Thymus (tissue), 11 donors: ENCODE measurements at regions not wholly inside any gene's neighbourhood (a gene's known extent, or its start where the extent isn't known, plus 50 kb on each side); places are given as distances from the start of the nearest gene placed in this dataset.

Experiments used
- DNase-seq, 9 donors: peaks; one replicate each; pipeline ENCODE4 v3.0.0-alpha.2; 2013; ENCODE audit warnings: low spot score in 9 of 9, low read depth in 6 of 9, missing footprints in 1 of 9
- H3K27ac ChIP-seq, 2 donors: one replicate each; pipeline ENCODE4 v1.5.1; 2013; ENCODE audit warnings: control low read depth in 1 of 2, low read depth in 1 of 2, low read length in 1 of 2, mild to moderate bottlenecking in 1 of 2, moderate library complexity in 1 of 2
- H3K27me3 ChIP-seq, 2 donors: one replicate each; pipeline ENCODE4 v1.5.1; 2013; ENCODE audit warnings: low read length in 1 of 2; ENCODE audit not compliant: control insufficient read depth in 2 of 2, insufficient read depth in 1 of 2
- H3K36me3 ChIP-seq, 2 donors: one replicate each; pipeline ENCODE4 v1.5.1; 2013; ENCODE audit warnings: low read length in 1 of 2, mild to moderate bottlenecking in 1 of 2, moderate library complexity in 1 of 2; ENCODE audit not compliant: control insufficient read depth in 2 of 2, insufficient read depth in 2 of 2
- H3K4me1 ChIP-seq, 2 donors: one replicate each; pipeline ENCODE4 v1.5.1; 2013; ENCODE audit warnings: low read length in 2 of 2; ENCODE audit not compliant: control insufficient read depth in 2 of 2, insufficient read depth in 2 of 2
- H3K4me3 ChIP-seq, 2 donors: one replicate each; pipeline ENCODE4 v1.5.1; 2013; ENCODE audit warnings: low read length in 2 of 2, control low read depth in 1 of 2, mild to moderate bottlenecking in 1 of 2
- H3K9me3 ChIP-seq, 2 donors: one replicate each; pipeline ENCODE4 v1.5.1; 2013; ENCODE audit warnings: low read length in 1 of 2, mild to moderate bottlenecking in 1 of 2; ENCODE audit not compliant: control insufficient read depth in 2 of 2, insufficient read depth in 1 of 2
- WGBS: extraction: QIAGEN DNeasy Blood & Tissue Kit; methylation state at CpG from one replicate; pipeline ENCODE4 v1.1.7; 2013; 5-methylcytosine and 5-hydroxymethylcytosine counted together
- donor health status: healthy.

DNA sequence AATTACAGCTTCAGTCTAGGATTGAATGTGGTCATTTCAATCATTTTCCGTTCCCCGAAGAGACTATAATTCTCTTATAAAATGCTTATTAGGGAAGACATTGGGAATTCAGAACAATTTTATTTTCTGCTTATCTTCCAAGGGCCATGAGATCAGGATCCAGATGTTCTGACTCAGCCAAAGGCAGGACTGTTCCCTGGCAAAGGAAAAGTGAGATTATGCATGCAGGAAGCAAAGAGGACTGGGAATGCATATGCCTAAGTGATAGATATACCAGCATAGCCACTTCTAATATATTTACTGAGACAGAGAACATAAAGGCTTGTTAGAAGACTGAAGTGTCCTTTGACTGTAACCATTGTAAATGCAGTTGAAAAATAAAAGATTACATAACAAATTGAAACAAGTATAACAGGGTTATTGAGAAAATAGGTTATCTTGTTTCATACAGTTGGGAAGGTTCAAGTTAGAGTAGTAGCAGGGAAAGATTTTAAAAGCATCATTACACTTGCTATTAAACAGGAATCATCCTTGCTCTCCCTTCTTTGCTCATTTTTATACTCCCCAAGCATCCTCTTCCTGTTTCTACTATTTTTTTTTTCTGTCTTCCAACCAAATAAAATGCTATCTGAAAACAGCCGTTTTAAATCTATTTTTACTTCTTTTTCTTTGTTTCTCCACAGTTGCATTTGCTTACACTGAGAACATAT is 439.6 kb upstream of the ADAMTS5 start:
- Histone ChIP-seq H3K4me1 (no peaks in the 10 kb centered on the region), H3K4me3 (no peak overlapping the region), H3K9me3 (no peaks in the 10 kb centered on the region), H3K27me3 (no peaks in the 10 kb centered on the region), H3K36me3 (no peaks in the 10 kb centered on the region), H3K27ac (no peak overlapping the region)
- WGBS: 83% methylated on average over 3 of the region's 3 CpGs
- DNase-seq: no peak

DNA sequence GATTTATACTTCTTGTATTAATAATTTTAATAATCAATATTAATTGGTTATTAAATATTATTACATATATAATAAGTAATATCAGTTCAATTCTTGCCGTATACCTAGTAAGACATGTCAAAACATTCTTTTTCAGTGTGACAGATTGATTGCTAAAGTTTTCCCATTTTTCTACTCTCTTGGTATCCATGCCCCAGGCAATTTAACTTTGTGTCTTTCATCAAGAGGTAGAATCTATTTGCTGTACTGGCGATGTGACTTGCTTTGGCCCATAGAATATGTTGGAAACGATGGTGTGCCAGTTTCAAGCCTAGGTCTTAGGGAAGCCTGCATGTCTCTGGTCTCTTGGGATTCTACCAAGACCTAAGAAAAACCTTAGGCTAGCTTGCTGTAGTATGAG is 436.1 kb upstream of the ADAMTS5 start:
- Histone ChIP-seq H3K36me3 (no peaks in the 10 kb centered on the region), H3K4me3 (no peak overlapping the region)
- 98% methylated on average over 3 of the region's 3 CpGs for WGBS

DNA sequence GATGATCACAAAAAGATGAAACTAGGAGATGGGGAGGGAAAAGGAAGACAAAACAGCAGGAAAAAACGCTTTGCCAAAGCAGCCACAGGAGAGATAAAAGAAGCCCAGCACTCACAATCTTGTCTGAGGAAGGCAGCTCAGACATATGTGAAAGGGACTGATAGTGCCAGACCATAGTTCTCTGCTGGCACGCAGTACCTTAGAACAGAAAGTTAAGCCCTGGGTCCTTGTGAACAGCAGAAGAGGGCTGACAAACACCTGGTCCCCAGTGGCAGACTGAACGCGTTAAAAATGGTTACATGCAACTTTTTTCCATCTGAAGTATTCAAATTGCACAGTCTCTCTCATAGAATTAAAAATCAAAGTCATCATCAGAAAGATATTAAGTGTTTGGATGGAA is 433.2 kb upstream of the ADAMTS5 start:
- no peak overlapping the region for H3K4me3 ChIP-seq
- no peak overlapping the region for H3K27ac ChIP-seq
- no peaks in the 10 kb centered on the region for H3K4me1 ChIP-seq
- H3K27me3 ChIP-seq: no peaks in the 10 kb centered on the region
- DNase-seq: no peak
- no peaks in the 10 kb centered on the region for H3K9me3 ChIP-seq
- 85% methylated on average over 4 of the region's 4 CpGs for WGBS
- no peaks in the 10 kb centered on the region for H3K36me3 ChIP-seq

More for the DNA sequence above, 436.1 kb upstream of the ADAMTS5 start:
- Histone ChIP-seq H3K4me1 (no peaks in the 10 kb centered on the region), H3K27me3 (no peaks in the 10 kb centered on the region), H3K9me3 (no peaks in the 10 kb centered on the region), H3K27ac (no peak overlapping the region)
- no peak for DNase-seq

DNA sequence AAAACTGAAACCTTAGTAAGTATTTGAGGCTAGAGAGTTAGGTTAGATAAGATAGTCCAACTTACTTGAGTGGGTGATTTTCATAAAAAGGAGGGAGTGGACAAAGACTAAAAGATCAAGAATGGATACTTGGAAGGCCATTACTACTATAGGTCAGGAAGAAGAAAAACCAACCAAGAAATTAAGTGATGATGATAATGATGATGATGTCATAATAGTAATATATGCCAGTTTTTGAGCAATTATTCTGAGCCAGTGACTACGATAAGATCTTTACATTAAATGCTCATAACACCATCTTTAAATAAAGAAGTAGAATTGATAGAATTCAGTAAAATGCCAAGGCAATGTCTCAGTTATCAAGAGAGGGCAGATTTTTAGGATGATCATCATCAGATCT is 430.7 kb upstream of the ADAMTS5 start:
- Histone ChIP-seq H3K27me3 (no peaks in the 10 kb centered on the region), H3K36me3 (no peaks in the 10 kb centered on the region), H3K9me3 (no peaks in the 10 kb centered on the region), H3K4me3 (no peak overlapping the region), H3K27ac (no peak overlapping the region), H3K4me1 (no peaks in the 10 kb centered on the region)
- no peak for DNase-seq
- 93% methylated on average over 1 of the region's 1 CpG for WGBS

DNA sequence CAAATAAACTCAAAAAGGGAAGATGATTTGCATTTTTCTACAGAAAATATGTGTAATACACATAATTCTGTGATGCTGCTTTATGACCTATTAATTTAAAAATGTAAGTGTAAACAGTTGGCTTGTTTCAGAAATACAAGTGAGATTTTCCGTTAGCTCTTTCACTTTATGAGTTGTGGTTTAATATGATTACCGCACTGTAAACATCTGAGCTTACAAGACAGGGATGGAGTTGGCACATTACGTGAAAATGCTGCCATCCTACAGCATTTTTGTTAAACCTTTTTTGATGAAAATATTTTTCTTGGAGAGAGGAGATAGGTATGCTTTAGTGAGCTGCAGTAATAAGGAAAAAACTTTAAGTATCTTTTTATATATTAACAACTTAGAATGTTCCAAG is 426.8 kb upstream of the ADAMTS5 start:
- 96% methylated on average over 3 of the region's 3 CpGs for WGBS
- H3K27me3 ChIP-seq: no peaks in the 10 kb centered on the region
- no peak overlapping the region for H3K27ac ChIP-seq
- DNase-seq: no peak
- no peak overlapping the region for H3K4me3 ChIP-seq
- H3K4me1 ChIP-seq: no peaks in the 10 kb centered on the region
- H3K9me3 ChIP-seq: no peaks in the 10 kb centered on the region
- no peaks in the 10 kb centered on the region for H3K36me3 ChIP-seq

DNA sequence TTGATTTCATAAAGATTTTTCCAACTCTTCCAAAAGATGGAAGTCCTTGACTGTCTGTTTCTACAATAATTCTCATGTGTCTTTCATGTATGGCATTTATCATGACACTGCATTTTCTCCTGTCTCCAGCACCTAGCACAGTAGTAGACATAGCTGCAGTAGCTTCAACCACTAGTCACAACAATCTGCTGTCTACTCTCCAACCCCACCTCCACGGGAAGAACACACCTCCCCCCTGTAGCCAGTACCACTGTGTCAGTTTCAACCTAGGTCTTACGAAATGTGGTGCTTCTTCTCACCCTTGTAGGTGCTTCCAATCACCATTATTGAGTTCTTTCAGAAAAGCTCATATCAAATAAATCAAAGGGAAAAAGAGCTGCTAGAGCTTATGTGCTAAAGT is 425.1 kb upstream of the ADAMTS5 start:
- Histone ChIP-seq H3K36me3 (no peaks in the 10 kb centered on the region), H3K9me3 (no peaks in the 10 kb centered on the region), H3K4me3 (no peak overlapping the region), H3K27ac (no peak overlapping the region), H3K27me3 (no peaks in the 10 kb centered on the region), H3K4me1 (no peaks in the 10 kb centered on the region)
- no peak for DNase-seq
- 86% methylated on average over 2 of the region's 2 CpGs for WGBS

DNA sequence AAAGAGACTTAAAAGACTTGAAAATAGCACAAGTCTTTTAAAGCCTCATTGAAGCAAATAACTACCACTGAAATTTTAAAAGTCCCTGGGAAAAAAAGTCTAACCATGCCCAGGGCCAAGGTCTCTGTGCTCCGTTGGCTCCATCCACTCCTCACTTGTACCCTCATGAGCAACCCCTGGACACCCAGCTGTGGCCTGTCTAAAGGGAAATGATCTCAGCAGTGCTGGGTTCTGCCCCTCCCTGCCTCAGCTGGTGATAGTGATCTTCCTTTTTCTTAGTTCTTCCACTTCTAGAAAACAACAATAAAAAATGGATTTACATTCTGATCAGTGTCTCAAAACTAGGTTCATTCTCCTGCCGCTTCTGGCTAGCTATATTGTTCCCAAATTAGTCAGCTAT is 423.5 kb upstream of the ADAMTS5 start:
- Histone ChIP-seq H3K4me3 (no peak overlapping the region), H3K36me3 (no peaks in the 10 kb centered on the region), H3K27me3 (no peaks in the 10 kb centered on the region), H3K27ac (no peak overlapping the region), H3K9me3 (peaks cover 2 to 3% of the 10 kb centered on the region in 2 donors), H3K4me1 (no peaks in the 10 kb centered on the region)
- no peak for DNase-seq
- 86% methylated on average over 2 of the region's 2 CpGs for WGBS

DNA sequence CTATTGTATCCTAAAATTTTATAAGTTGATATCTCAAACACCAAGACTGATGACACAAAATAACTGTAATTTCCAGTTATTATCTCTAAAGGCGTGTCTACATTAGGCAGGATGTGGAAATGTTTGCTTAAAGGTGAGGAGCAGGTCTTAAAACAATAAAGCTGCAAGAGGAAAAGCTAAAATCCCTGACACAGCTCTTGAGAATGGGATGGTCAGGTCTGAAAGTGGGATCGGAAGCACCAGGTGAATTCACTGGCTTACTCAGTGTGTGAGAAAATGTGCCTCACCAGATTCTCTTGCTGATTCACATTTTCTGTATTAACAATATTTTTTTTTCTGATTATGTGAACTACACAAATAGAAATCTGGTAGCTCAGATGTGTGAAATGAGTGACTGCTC is 421.9 kb upstream of the ADAMTS5 start:
- Histone ChIP-seq H3K27me3 (no peaks in the 10 kb centered on the region), H3K4me3 (no peak overlapping the region), H3K9me3 (peaks cover 2 to 3% of the 10 kb centered on the region in 2 donors), H3K27ac (no peak overlapping the region), H3K36me3 (no peaks in the 10 kb centered on the region), H3K4me1 (no peaks in the 10 kb centered on the region)
- no peak for DNase-seq
- WGBS: 81% methylated on average over 2 of the region's 2 CpGs

DNA sequence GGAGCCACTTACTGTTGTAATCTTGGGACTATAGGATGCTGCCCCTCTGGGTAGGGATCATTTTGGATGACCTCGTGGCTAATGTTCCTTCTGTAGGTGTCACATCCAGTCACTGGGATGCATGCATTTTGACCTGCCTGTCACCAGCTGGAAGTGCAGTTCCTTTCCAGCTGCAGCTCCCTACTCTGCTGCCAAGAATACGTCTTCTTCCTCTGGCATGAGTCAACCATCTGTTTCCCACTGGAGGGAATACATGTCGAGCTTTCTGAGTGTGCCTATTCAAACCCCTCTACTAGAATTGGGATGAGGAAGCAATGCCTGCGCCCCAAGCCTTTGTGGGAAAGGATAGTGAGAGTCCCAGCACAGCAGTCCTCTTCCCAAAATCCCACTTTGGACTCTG is 415.5 kb upstream of the ADAMTS5 start:
- Histone ChIP-seq H3K4me3 (no peak overlapping the region), H3K9me3 (peaks cover 2 to 3% of the 10 kb centered on the region in 2 donors), H3K36me3 (no peaks in the 10 kb centered on the region), H3K27me3 (no peaks in the 10 kb centered on the region), H3K27ac (no peak overlapping the region), H3K4me1 (no peaks in the 10 kb centered on the region)
- WGBS: 84% methylated on average over 4 of the region's 4 CpGs
- no peak for DNase-seq
